ENCODE measurements at regions not wholly inside any gene's neighbourhood (a gene's known extent, or its start where the extent isn't known, plus 50 kb on each side); places are given as distances from the start of the nearest gene placed in this dataset.

DNA sequence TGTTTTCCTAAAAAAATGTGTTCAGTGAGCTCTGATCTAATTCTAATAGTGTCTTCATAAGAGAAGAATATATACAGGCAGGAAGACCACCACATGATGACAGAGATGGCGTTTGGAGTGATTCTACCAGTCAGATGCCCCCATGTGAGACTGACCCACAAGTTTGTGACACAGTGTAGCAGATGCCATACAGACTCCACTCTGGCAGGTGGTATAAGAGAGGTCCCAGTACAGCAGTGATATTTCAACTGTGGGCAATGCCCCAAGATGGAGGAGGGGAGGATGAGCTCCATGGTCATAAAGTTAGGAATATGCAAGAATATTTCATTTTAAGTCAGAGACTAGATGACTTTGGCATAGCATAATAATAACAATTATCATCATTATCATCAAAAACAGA is 1022.6 kb downstream of the KCNMA1 start:
- TF ChIP-seq, protein P1, sequence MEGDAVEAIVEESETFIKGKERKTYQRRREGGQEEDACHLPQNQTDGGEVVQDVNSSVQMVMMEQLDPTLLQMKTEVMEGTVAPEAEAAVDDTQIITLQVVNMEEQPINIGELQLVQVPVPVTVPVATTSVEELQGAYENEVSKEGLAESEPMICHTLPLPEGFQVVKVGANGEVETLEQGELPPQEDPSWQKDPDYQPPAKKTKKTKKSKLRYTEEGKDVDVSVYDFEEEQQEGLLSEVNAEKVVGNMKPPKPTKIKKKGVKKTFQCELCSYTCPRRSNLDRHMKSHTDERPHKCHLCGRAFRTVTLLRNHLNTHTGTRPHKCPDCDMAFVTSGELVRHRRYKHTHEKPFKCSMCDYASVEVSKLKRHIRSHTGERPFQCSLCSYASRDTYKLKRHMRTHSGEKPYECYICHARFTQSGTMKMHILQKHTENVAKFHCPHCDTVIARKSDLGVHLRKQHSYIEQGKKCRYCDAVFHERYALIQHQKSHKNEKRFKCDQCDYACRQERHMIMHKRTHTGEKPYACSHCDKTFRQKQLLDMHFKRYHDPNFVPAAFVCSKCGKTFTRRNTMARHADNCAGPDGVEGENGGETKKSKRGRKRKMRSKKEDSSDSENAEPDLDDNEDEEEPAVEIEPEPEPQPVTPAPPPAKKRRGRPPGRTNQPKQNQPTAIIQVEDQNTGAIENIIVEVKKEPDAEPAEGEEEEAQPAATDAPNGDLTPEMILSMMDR (IDR thresholded peaks at IDR 0.05; ENCODE audit: control insufficient read depth, insufficient read depth, low read depth, low read length, missing control alignments), result no peak
- H3K4me3 ChIP-seq (ENCODE audit: control insufficient read depth, low read depth, low read length), result no peak overlapping the region
- DNase-seq (ENCODE audit: low read depth), result no peak
